ENCODE measurements at regions not wholly inside any gene's neighbourhood (a gene's known extent, or its start where the extent isn't known, plus 50 kb on each side); places are given as distances from the start of the nearest gene placed in this dataset.
"Not testable (repeated sequence)": the region's sequence is repeated elsewhere in the genome, so short reads cannot be mapped to it uniquely, and the experiment has no call there.

DNA sequence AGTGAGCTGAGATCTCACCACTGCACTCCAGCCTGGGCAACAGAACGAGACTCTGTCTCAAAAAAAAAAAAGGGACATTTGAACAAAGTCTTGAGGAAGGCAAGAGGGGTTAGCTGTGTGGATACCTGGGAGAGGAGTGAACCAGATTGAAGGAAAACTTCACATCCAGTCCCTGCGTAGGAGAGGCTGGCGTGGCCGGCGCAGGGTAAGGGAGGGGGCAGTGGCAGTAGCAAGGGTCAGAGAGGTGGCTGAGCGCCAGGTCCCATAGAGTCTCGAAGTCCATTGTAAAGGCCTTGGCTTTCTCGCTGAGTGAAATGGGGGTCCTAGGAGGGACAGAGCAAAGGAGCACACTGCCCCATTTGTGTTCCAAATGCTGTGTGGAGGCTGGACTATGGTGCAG, 171.8 kb upstream of the WSCD1 start:
- DNase-seq (ENCODE audit: low read depth), result no peak

- DNase-seq (ENCODE audit: low read depth), result no peak
Observed at GRCh38 chr17:5899496-5900195, 170.5 kb upstream of the WSCD1 start.

- no peak for DNase-seq (ENCODE audit: low read depth)
Observed at GRCh38 chr17:5901731-5902130, 168.4 kb upstream of the WSCD1 start.

- DNase-seq (ENCODE audit: low read depth), result no peak
Observed at GRCh38 chr17:5902181-5903140, 167.7 kb upstream of the WSCD1 start.

- no peak for DNase-seq (ENCODE audit: low read depth)
Observed at GRCh38 chr17:5911919-5912318, 158.3 kb upstream of the WSCD1 start.

DNA sequence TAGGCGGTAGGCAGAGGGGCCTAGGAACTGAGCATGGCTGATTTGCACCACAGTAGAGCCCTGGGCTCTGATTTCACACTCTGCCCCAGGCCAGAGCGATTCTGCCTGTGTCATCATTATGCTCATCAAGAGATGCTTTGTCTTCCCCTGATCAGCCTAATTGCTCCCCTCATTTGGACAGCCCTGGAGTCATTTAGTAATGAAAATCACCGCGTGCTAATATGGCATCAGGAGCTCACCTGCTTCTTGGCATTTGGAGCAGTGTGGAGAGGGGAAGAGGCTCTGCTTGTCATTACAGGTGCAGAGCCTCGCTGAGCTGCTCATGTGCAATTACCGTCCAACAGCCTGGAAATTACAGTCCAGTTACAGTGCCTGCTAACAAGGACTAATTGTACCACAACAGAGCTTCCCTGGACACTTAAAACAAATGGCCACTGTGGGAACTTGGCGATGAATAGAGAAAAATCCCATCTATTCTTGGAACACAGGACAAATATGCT, 157.1 kb upstream of the WSCD1 start:
- no peak for DNase-seq (ENCODE audit: low read depth)

GRCh38 chr17:5913641-5914040, 156.5 kb upstream of the WSCD1 start:
- DNase-seq (ENCODE audit: low read depth), result no peak

- DNase-seq (ENCODE audit: low read depth), result no peak
Observed at GRCh38 chr17:5915337-5915736, 154.8 kb upstream of the WSCD1 start.

GRCh38 chr17:5919089-5919488, 151.1 kb upstream of the WSCD1 start:
- no peak for DNase-seq (ENCODE audit: low read depth)

GRCh38 chr17:5921512-5922282, 148.5 kb upstream of the WSCD1 start:
- DNase-seq (ENCODE audit: low read depth), result peak; percentile 72

- DNase-seq (ENCODE audit: low read depth), result peak; percentile 36
Observed at GRCh38 chr17:5922476-5922875, 147.7 kb upstream of the WSCD1 start.

DNA sequence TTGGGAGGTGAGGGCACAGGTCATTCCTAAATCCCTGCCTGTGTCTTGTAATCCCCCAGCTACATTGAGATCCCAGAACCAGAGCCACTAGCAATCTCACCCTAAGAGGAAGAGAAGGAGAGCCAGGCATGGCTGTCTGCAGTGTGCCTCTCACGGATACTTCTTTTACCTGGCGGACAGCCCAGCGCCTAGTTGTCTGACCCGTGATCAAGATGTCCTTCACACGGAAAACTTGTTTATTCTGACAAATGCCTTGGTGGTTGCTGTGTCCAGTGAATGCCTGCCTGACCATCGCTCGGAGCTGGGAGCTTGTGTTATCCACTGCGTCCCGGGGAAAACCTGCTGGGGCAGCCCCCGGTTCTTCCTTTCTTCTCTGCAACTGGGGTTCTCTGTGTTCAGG, 140.5 kb upstream of the WSCD1 start:
- no peak for DNase-seq (ENCODE audit: low read depth)

DNA sequence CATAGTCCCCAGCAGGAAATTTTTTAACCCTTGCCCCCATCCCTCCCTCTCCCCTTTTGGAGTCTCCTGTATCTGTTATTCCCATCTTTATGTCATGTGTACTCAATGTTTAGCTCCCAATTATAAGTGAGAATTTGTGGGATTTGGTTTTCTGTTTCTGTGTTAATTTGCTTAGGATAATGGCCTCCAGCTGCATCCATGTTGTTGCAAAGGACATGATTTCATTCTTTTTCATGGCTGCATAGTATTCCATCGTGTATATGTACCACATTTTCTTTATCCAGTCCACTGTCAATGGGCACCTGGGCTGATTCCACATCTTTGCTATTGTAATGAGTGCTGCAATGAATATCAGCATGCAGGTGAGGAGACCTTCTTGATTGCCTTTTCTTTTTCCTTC, 139.6 kb upstream of the WSCD1 start:
- DNase-seq (ENCODE audit: low read depth), result not testable (repeated sequence)

- DNase-seq (ENCODE audit: low read depth), result no peak
Observed at GRCh38 chr17:5931616-5932015, 138.6 kb upstream of the WSCD1 start.

- no peak for DNase-seq (ENCODE audit: low read depth)
Observed at GRCh38 chr17:5933430-5933829, 136.7 kb upstream of the WSCD1 start.

DNA sequence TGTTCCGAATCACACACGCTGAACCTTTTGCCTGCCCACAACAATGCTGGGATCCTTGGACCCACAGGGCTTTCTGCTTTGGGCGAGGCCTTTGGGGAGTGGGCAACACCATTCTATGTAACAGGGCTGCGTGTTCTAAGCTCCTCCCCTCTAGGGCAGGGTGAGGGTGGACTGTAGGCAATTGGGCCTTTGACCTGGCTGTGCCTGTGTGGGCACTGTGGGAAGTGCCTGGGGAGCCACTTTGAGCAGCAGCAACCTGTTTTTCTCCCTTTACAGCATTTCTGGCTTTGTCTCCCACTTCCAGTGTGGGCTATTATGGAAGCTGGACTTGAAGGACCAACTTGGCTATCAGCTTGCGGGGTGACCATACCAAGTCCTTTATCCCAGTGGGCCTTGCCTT, 128.9 kb upstream of the WSCD1 start:
- no peak for DNase-seq (ENCODE audit: low read depth)

DNA sequence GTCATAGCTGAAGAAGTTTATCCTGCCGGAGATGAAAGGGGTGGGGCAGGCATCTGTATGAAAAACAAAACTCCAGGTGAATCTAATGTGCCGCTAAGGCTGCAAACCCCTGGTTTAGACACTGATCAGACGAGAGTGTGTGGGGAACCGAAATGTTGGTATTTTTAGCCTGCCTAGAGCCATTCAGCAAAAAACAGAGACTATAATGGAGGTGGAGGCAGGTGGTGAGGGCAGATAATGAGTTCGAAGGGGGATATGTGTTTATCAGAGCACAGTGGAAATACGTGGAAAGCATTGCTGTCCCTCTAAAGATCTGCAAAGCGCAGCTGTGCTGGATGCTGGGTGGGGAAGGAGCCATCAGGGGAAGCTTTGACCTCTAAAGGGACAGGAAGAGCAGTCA, 127.5 kb upstream of the WSCD1 start:
- DNase-seq (ENCODE audit: low read depth), result no peak

DNA sequence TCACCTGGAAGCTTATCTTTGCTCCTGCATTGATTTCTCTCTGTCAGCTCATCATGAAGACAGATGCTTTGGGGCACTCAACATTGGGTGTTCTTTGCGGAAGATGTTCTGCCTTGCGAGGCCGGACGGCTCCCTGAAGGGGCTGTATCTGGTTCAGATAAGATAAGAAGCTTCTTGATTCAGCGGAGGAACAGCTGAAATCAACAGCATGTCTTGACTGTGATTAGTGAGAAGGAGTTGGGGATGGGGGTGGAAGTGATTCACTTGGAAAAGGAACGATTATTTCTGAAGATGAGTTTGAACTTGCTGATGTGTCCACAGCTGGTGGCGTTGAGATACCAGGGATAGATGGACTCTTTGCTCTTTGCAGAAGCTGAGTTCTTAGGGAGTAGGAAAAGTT, 126.9 kb upstream of the WSCD1 start:
- no peak for DNase-seq (ENCODE audit: low read depth)

DNA sequence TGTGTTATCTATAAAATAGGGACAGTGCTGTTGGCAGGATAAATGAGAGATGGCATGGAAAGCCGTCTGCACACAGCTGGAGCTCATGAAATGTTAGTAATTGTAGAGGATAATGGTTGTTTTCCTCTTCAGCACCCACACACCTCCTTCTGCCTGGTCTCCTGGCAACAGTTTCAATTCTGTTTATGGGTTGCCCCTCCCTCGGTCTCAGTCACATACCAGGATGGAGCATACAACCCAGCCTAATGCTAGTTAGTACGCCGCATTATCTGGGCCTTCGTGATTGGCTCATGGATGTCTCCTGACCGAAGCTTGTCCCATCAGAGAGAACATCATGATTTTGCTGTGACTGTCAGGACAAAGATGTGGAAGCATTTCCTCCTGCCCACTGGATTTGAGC, 126.2 kb upstream of the WSCD1 start:
- DNase-seq (ENCODE audit: low read depth), result no peak

- no peak for DNase-seq (ENCODE audit: low read depth)
Observed at GRCh38 chr17:5947701-5948180, 122.4 kb upstream of the WSCD1 start.

- DNase-seq (ENCODE audit: low read depth), result no peak
Observed at GRCh38 chr17:5948811-5949210, 121.4 kb upstream of the WSCD1 start.

DNA sequence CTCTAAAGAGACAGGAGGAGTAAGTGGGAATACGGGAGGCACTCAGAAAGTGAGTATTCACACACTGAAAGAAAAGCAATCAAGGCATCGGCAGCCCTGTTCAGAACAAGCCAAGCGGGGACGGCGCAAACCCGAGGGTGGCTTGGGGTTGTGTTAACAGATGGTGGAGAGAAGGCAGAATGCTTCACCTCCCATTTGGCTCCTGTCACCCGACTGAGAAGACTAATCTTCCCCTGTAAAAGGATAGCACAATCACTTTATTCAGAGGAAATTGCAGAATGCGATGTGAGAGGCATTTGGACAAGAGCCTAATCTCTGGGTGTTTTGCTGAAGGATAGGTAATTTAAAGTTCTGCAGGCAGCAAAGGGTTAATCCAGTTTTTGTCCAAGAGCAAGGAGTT, 119.3 kb upstream of the WSCD1 start:
- DNase-seq (ENCODE audit: low read depth), result no peak
